ENCODE measurements at regions not wholly inside any gene's neighbourhood (a gene's known extent, or its start where the extent isn't known, plus 50 kb on each side); places are given as distances from the start of the nearest gene placed in this dataset.

- DNase-seq (ENCODE audit: extremely low read depth, low read depth) = no peak
- H3K4me3 ChIP-seq (replicated peaks; ENCODE audit: low read depth, low read length) = no peak overlapping the region
- no peak for TF ChIP-seq CTCF (IDR thresholded peaks at IDR 0.05; ENCODE audit: low read depth, low read length, missing control alignments)
Measured at GRCh38 chr7:155224116-155224811, 73.4 kb upstream of the INSIG1 start.

DNA sequence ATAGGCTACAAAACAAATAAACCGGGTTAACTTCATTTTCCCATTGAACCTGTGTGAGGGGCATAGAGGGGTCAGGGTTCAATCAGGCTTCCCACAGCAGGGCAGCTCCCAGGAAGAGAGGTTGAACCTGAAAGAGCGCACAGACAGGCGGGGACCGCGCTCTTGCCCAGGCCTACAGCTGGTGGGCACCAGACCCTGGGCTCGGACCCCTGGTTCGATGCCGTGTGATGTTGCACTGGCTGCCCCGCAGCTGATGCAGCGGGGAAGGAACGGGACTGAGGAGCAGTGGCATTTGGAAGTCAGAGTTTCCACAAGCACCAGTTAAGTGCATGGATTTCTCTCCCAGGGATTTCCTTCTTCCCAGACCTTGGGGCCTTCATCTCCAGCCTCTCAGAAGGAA lies 72.6 kb upstream of the INSIG1 start:
- no peak overlapping the region for H3K4me3 ChIP-seq (replicated peaks; ENCODE audit: low read depth, low read length)
- no peak for DNase-seq (ENCODE audit: extremely low read depth, low read depth)
- no peak for TF ChIP-seq CTCF (IDR thresholded peaks at IDR 0.05; ENCODE audit: low read depth, low read length, missing control alignments)

- H3K4me3 ChIP-seq (replicated peaks; ENCODE audit: low read depth, low read length) = no peak overlapping the region
- TF ChIP-seq CTCF (IDR thresholded peaks at IDR 0.05; ENCODE audit: low read depth, low read length, missing control alignments) = no peak
- no peak for DNase-seq (ENCODE audit: extremely low read depth, low read depth)
Measured at GRCh38 chr7:155225516-155225915, 72.2 kb upstream of the INSIG1 start.

DNA sequence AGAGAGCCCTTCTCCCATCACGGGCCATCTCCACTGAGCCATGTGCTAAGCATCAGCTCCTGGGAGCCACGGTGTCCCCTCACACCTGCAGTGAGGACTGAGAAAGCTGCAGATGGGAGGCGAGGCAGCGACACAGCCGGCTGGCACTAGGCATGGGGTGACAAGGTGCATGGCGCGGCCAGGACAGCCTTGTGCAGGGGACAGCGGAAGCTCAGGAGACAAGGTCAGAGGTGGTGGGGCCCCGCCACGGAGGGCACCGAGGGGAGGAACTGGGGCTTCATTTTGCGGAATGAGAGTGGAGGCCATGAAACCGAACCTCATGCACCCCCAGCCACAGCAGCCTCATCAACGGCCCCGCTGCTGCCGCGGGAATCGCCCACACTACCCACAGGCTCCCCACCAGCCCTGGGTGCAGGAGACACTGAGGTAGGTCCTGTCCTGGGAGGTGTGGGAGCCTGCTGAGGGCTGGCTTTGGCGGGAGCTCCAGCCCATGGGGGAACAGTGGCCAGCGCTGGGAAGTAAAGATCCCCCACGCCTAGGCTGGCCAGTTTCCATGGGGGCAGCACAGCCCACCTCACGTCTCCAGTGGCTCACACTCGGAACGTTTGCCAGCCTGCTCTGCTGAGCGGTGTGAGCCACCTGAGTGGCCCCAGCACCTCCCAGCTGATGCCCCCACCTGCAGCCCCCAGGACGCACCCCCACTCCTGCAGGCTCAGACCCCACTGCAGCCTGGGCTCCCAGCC lies 71.2 kb upstream of the INSIG1 start:
- no peak for TF ChIP-seq CTCF (IDR thresholded peaks at IDR 0.05; ENCODE audit: low read depth, low read length, missing control alignments)
- H3K4me3 ChIP-seq (replicated peaks; ENCODE audit: low read depth, low read length) = no peak overlapping the region
- DNase-seq (ENCODE audit: extremely low read depth, low read depth) = no peak

- no peak for DNase-seq (ENCODE audit: extremely low read depth, low read depth)
- no peak overlapping the region for H3K4me3 ChIP-seq (replicated peaks; ENCODE audit: low read depth, low read length)
- TF ChIP-seq CTCF (IDR thresholded peaks at IDR 0.05; ENCODE audit: low read depth, low read length, missing control alignments) = no peak
Measured at GRCh38 chr7:155227004-155227787, 70.5 kb upstream of the INSIG1 start.

- TF ChIP-seq CTCF (IDR thresholded peaks at IDR 0.05; ENCODE audit: low read depth, low read length, missing control alignments) = no peak
Measured at GRCh38 chr7:155227788-155228458, 69.8 kb upstream of the INSIG1 start.

More at GRCh38 chr7:155227788-155228458, 69.8 kb upstream of the INSIG1 start:
- DNase-seq (ENCODE audit: extremely low read depth, low read depth) = no peak
- no peak overlapping the region for H3K4me3 ChIP-seq (replicated peaks; ENCODE audit: low read depth, low read length)

Data from HFF-Myc (cell line).